GM21367 (cell line): ENCODE measurements at regions not wholly inside any gene's neighbourhood (a gene's known extent, or its start where the extent isn't known, plus 50 kb on each side); places are given as distances from the start of the nearest gene placed in this dataset.
"Not testable (repeated sequence)": the region's sequence is repeated elsewhere in the genome, so short reads cannot be mapped to it uniquely, and the experiment has no call there.

ENCODE experiments used
- ATAC-seq: cut with Tn5 transposase; IDR thresholded peaks from one replicate; pipeline ENCODE4 v1.9.1; 2021; ENCODE audit not compliant: unreplicated experiment

- ATAC-seq = no peak
These were observed 463.5 kb downstream of the QKI start for GRCh38 chr6:163877877-163878639.

DNA sequence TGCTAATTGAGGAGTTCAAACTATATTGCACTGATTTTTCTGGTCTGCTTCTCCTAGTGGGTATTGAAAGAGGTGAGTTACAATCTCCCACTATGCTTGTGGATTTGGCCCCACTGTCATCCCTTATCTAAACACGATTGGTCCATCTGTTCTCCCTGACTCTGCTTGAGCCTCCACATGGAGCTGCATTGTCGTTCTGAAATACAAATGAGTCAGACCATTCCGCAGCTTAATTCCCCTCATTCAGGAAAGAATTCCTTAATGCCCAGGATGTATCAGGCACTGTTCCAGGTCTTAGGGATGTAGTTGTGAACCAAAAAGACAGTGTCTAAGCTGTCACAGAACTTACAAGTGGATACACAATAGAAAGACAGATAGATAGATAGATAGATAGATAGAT, 461.9 kb downstream of the QKI start:
- ATAC-seq = no peak

GRCh38 chr6:163874784-163875183, 460.3 kb downstream of the QKI start:
- ATAC-seq = no peak

GRCh38 chr6:163872335-163872734, 457.8 kb downstream of the QKI start:
- no peak for ATAC-seq

DNA sequence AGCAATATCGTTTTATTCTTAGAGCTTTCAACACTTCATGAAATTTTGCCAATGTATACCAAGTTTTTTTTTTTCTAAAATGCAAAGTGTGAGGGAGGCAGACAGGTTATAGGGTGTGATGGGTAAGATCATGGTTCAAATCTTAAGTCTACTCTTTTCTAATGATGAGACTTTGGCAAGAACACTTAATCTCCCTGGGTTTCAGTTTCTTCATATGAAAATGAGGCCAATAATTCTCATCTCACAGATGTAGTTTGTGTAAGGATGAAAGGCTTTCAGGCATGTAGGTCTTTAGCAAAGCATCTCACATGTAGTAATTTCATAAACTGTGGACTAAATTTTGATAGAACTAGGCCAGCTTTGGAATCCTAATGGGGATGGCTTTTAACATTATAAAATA, 457.1 kb downstream of the QKI start:
- no peak for ATAC-seq

GRCh38 chr6:163867518-163868292, 453.2 kb downstream of the QKI start:
- no peak for ATAC-seq

GRCh38 chr6:163866192-163866591, 451.7 kb downstream of the QKI start:
- ATAC-seq = no peak

GRCh38 chr6:163863565-163863964, 449.0 kb downstream of the QKI start:
- no peak for ATAC-seq

- no peak for ATAC-seq
These were observed 448.2 kb downstream of the QKI start for GRCh38 chr6:163862701-163863100.

- no peak for ATAC-seq
These were observed 447.1 kb downstream of the QKI start for GRCh38 chr6:163861627-163862026.

DNA sequence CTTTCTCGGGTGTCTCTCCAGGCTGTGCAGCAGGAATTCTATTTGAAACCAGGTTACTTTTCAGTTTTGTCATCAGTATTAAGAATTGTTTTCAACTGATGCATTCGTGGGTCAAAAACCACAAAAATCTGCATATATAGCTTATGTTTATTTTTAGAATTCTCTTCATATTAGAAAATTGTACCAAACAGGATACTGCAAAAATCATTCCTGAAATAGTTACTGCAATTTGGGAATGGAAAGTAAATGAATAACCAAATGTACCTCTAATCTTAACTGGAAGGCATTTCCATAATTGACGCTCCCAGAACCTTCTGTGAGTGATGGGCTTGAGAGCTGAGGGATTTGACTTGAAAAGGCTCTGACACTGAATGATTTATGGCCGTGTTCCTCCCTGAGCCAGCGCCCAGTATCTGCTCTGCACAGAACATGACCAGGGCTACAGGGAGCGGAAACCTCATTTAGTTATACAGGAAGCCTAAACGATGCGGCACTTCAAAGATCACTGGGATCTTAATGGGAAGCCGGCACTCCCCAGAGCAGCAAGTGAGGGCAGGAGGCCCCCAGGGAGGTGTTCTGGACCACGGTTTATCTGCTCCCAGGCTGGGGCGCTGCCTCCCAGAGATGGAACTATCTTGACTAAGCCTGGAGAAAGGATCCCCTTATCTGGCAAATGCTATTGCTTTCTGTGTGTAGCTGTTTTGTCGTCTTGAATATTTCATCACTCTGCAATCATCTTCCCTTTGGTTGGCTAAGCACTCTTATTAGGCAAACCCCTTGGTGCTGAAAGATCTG, 446.0 kb downstream of the QKI start:
- no peak for ATAC-seq

GRCh38 chr6:163858870-163859269, 444.4 kb downstream of the QKI start:
- ATAC-seq = not testable (repeated sequence)

GRCh38 chr6:163857421-163857820, 442.9 kb downstream of the QKI start:
- no peak for ATAC-seq

DNA sequence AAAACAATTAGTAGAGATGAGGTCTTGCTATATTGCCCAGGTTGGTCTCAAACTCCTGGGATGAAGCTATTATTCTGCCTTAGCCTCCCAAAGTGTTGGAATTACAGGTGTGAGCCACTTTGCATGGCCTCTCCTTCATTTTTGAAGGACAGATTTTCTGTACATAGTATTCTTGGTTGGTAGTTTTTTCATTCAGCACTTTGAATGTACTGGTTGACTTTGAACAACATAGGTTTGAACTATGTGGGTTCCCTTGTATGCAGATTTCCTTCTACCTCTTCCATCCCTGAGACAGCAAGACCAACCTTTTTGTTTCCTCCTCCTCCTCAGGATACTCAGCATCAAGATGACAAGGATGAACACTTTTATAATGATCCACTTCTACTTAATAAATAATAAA, 436.4 kb downstream of the QKI start:
- no peak for ATAC-seq

- ATAC-seq = no peak
These were observed 430.2 kb downstream of the QKI start for GRCh38 chr6:163844761-163845160.

GRCh38 chr6:163844357-163844756, 429.8 kb downstream of the QKI start:
- no peak for ATAC-seq

DNA sequence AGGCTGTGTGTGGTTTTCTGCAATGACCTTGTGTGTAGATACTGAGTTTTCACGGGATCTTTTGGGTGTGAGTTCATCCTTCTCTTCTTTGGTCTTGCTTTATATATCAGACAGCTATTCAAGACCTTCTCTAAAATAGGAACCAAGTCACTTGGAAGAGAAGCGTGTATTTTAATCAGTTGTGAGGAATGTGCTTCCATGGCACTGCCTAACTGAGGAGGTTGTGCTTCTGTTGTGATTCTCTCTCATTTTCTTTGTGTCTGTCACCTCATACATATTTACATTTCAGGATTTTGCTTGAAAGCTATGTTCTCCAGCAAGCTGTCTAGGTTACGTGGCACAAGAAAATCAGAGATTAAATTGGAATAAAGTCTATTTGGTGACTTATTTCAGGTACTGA, 428.7 kb downstream of the QKI start:
- no peak for ATAC-seq

DNA sequence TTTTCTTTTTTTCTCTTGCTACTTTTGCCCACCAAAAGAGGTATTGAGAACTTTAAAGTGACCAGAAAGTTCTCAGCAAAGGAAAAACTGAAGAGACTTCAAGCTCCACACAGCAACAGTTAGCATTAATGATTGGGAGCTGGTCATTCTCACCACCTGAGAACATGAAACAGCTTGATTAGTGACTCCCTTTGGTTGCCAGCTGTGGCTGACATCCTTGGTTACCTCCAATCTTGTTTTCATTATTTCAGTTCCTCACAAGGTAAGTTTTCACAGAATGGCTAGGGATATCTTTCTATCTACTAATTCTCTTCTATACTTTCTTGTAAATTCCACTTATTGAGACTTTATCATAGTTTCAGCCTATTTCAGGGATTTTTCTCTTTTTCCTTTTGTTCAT, 427.9 kb downstream of the QKI start:
- no peak for ATAC-seq

DNA sequence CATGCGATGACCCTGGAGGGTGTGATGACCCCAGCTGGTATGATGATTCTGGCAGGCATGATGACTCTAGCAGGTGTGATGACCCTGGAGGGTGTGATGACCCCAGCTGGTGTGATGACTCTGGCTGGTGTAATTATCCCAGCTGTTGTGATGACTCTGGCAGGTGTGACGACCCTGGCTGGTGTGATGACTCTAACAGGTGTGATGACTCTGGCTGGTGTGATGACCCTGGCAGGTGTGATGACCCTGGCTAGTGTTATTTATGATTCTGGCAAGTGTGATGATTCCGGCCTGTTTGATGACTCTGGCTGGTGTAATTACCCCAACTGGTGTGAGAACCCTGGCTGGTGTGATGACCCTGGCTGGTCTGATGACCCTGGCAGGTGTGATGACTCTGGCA, 427.2 kb downstream of the QKI start:
- ATAC-seq = no peak

DNA sequence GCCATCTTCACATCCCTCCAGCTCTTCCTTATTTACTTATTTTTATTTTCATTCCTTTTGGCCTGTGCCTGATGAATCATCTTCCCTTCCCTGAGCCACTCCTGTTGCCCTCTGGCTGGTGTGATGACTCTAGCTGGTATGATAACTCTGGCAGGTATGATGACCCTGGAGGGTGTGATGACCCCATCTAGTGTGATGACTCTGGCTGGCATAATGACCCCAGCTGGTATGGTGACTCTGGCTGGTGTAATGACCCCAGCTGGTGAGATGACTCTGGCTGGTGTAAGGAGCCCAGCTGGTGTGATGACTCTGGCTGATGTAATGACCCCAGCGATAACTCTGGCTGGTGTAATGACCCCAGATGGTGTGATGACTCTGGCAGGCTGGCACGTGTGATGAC, 426.8 kb downstream of the QKI start:
- ATAC-seq = no peak

- ATAC-seq = no peak
These were observed 426.4 kb downstream of the QKI start for GRCh38 chr6:163840880-163841279.

- no peak for ATAC-seq
These were observed 424.8 kb downstream of the QKI start for GRCh38 chr6:163839296-163839695.
